ENCODE measurements at regions not wholly inside any gene's neighbourhood (a gene's known extent, or its start where the extent isn't known, plus 50 kb on each side); places are given as distances from the start of the nearest gene placed in this dataset.
"Not testable (repeated sequence)": the region's sequence is repeated elsewhere in the genome, so short reads cannot be mapped to it uniquely, and the experiment has no call there.

DNA sequence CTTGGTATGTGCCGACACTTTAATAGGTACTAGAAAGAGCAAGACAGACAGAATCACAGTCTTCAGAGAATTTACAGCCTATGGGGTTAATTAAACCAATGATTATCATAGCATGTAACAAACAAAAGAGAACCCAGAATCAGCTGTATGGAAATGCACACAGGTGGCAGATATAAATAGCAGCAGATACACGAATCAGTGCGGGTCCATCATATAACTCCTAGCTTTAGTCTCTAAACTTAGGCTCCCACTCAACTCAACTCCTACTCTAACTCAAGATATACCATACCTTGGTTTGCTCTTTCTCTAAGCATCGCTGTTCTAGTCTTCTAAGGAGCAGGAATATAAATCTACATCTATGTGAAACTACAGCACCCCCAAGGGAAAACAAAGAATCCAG, 132.0 kb upstream of the NBPF26 start:
- not testable (repeated sequence) for TF ChIP-seq EP300 (IDR thresholded peaks at IDR 0.05)
- TF ChIP-seq, protein P1, sequence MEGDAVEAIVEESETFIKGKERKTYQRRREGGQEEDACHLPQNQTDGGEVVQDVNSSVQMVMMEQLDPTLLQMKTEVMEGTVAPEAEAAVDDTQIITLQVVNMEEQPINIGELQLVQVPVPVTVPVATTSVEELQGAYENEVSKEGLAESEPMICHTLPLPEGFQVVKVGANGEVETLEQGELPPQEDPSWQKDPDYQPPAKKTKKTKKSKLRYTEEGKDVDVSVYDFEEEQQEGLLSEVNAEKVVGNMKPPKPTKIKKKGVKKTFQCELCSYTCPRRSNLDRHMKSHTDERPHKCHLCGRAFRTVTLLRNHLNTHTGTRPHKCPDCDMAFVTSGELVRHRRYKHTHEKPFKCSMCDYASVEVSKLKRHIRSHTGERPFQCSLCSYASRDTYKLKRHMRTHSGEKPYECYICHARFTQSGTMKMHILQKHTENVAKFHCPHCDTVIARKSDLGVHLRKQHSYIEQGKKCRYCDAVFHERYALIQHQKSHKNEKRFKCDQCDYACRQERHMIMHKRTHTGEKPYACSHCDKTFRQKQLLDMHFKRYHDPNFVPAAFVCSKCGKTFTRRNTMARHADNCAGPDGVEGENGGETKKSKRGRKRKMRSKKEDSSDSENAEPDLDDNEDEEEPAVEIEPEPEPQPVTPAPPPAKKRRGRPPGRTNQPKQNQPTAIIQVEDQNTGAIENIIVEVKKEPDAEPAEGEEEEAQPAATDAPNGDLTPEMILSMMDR (IDR thresholded peaks at IDR 0.05) = not testable (repeated sequence)

Measured in suprapubic skin (tissue), 3 donors.